RWPE2 (cell line): ENCODE measurements at regions not wholly inside any gene's neighbourhood (a gene's known extent, or its start where the extent isn't known, plus 50 kb on each side); places are given as distances from the start of the nearest gene placed in this dataset.

Source experiments
- ATAC-seq: fragments of 200-7000 bp; cut with Tn5 transposase; 3 replicates; pipeline ENCODE4 v1.9.1; 2021; ENCODE audit warnings: low read depth
- DNase-seq: peaks from one replicate; pipeline ENCODE4 v3.0.0-alpha.2; 2020; ENCODE audit warnings: low spot score
- H3K27ac ChIP-seq: fragments of 450-650 bp; 2 replicates; pipeline ENCODE4 v1.5.1; 2017; ENCODE audit warnings: mild to moderate bottlenecking; ENCODE audit not compliant: poor library complexity, severe bottlenecking
- H3K27me3 ChIP-seq: fragments of 250-450 bp; sonication (Bioruptor Pico); 2 replicates; pipeline ENCODE4 v1.5.1; 2021; ENCODE audit warnings: mild to moderate bottlenecking, moderate library complexity; ENCODE audit not compliant: insufficient read depth, poor library complexity, severe bottlenecking
- H3K36me3 ChIP-seq: fragments of 250-450 bp; sonication (Bioruptor Pico); 2 replicates; pipeline ENCODE4 v1.5.1; 2020; ENCODE audit warnings: low read depth, mild to moderate bottlenecking, moderate library complexity
- H3K4me1 ChIP-seq: fragments of 250-450 bp; sonication (Bioruptor Pico); 2 replicates; pipeline ENCODE4 v1.5.1; 2021; ENCODE audit warnings: mild to moderate bottlenecking, moderate library complexity; ENCODE audit not compliant: insufficient read depth, poor library complexity, severe bottlenecking
- H3K4me3 ChIP-seq: fragments of 250-450 bp; sonication (Bioruptor Pico); 2 replicates; pipeline ENCODE4 v1.5.1; 2021; ENCODE audit warnings: mild to moderate bottlenecking, moderate library complexity; ENCODE audit not compliant: severe bottlenecking
- H3K9me3 ChIP-seq: fragments of 250-450 bp; sonication (Bioruptor Pico); 2 replicates; pipeline ENCODE4 v1.5.1; 2021; ENCODE audit warnings: mild to moderate bottlenecking, moderate library complexity; ENCODE audit not compliant: severe bottlenecking
- CTCF ChIP-seq: fragments of 450-650 bp; IDR thresholded peaks from one replicate; pipeline ENCODE4 v1.5.1; 2017; ENCODE audit warnings: mild to moderate bottlenecking, moderate library complexity; ENCODE audit not compliant: poor library complexity, severe bottlenecking

GRCh38 chr2:120534457-120534856, 188.5 kb downstream of the INHBB start:
- no peak overlapping the region for H3K27ac ChIP-seq
- H3K9me3 ChIP-seq = no peaks in the 10 kb centered on the region
- no peaks in the 10 kb centered on the region for H3K4me1 ChIP-seq
- TF ChIP-seq CTCF = no peak
- H3K36me3 ChIP-seq = no peaks in the 10 kb centered on the region
- H3K27me3 ChIP-seq = no peaks in the 10 kb centered on the region
- no peak overlapping the region for H3K4me3 ChIP-seq
- DNase-seq = no peak
- ATAC-seq = no peak

GRCh38 chr2:120535081-120535480, 189.1 kb downstream of the INHBB start:
- no peak for TF ChIP-seq CTCF
- no peak overlapping the region for H3K4me3 ChIP-seq
- DNase-seq (no peak), ATAC-seq (no peak)
- H3K36me3 ChIP-seq = no peaks in the 10 kb centered on the region
- peaks cover 1% of the 10 kb centered on the region for H3K4me1 ChIP-seq
- no peaks in the 10 kb centered on the region for H3K9me3 ChIP-seq
- H3K27ac ChIP-seq = no peak overlapping the region
- no peaks in the 10 kb centered on the region for H3K27me3 ChIP-seq

DNA sequence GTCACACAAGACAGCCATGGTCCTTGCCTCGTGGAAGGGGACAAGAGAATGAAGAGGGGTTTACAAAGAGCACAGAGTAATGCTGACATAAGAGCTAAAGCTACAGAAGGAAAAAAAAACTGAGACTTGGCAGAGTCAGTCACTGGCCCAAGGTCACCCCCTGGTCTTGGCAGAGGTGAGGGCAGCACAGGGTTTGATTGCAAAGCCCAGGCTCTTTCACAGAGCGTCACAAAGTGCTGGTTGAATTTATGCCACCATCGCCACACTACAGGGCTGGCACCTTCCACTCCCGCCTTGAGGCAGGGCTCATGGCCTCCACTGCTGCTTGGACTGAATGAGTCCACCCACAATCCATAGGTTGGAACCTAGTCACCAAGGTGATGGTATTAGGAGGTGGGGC, 190.2 kb downstream of the INHBB start:
- Histone ChIP-seq H3K4me1 (peaks cover 8% of the 10 kb centered on the region), H3K27me3 (no peaks in the 10 kb centered on the region), H3K27ac (no peak overlapping the region), H3K9me3 (no peaks in the 10 kb centered on the region), H3K36me3 (no peaks in the 10 kb centered on the region), H3K4me3 (no peak overlapping the region)
- no peak for DNase-seq
- no peak for ATAC-seq
- no peak for TF ChIP-seq CTCF

DNA sequence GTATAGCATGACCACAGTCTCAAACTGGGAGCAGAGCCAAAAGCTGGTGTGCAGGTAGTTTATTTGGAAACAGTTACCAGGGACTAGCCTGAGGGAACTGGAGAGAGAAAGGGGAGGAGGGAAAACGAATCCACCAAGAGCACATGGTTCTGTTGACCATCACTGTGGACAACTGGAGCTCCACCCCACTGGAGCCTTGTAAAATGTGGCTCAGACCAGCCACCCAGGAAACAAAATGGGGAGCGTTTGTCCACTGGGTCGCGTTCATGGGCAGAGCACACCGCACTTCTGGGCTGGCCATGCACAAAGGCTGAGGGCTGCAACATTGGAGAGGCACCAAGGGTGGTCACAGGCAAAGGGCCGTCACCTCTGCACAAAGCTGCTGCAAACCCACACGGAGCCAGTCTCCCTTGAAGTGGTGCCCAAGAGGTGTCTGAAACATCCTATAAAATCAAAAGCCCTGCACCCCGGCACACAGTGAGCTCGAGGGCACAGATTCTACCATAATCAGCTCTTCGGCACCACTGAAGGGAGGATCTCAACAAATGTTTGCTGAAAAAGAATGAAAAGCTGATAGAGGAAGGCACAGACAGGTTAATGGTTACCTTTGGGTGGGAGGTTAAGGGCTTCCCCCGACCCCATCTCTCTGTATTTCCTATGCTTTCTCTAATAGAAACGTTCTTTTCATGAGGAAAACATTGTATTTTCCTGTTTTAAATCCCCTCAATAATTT, 192.9 kb downstream of the INHBB start:
- Histone ChIP-seq H3K4me1 (peaks cover 8% of the 10 kb centered on the region), H3K4me3 (no peak overlapping the region)
- 0 out of 3 replicates have a peak, but pooled peaks have one; percentile 8 for ATAC-seq

More for the DNA sequence above, 192.9 kb downstream of the INHBB start:
- no peaks in the 10 kb centered on the region for H3K9me3 ChIP-seq
- TF ChIP-seq CTCF = no peak
- no peaks in the 10 kb centered on the region for H3K36me3 ChIP-seq
- no peak overlapping the region for H3K27ac ChIP-seq
- H3K27me3 ChIP-seq = no peaks in the 10 kb centered on the region
- DNase-seq = no peak
